IPS-15b (cell line): ENCODE measurements at regions not wholly inside any gene's neighbourhood (a gene's known extent, or its start where the extent isn't known, plus 50 kb on each side); places are given as distances from the start of the nearest gene placed in this dataset.

ENCODE experiments used
- H3K27me3 ChIP-seq: one replicate; pipeline ENCODE4 v1.6.1; 2013; ENCODE audit warnings: low read length; ENCODE audit not compliant: control insufficient read depth, insufficient read depth
- H3K36me3 ChIP-seq: one replicate; pipeline ENCODE4 v1.6.1; 2013; ENCODE audit warnings: low read length; ENCODE audit not compliant: control insufficient read depth, insufficient read depth
- H3K4me1 ChIP-seq: one replicate; pipeline ENCODE4 v1.6.1; 2013; ENCODE audit warnings: mild to moderate bottlenecking, low read length; ENCODE audit not compliant: control insufficient read depth, insufficient read depth
- H3K4me3 ChIP-seq: one replicate; pipeline ENCODE4 v1.5.1; 2013; ENCODE audit warnings: low read depth, low read length
- H3K9ac ChIP-seq: one replicate; pipeline ENCODE4 v1.6.1; 2013; ENCODE audit warnings: low read depth, mild to moderate bottlenecking, low read length
- H3K9me3 ChIP-seq: one replicate; pipeline ENCODE4 v1.6.1; 2013; ENCODE audit warnings: mild to moderate bottlenecking, low read length; ENCODE audit not compliant: control insufficient read depth, insufficient read depth

GRCh38 chr5:19401032-19401431 lies 587.0 kb downstream of the CDH18 start:
- peaks cover 4% of the 10 kb centered on the region for H3K9me3 ChIP-seq
- H3K4me1 ChIP-seq: no peaks in the 10 kb centered on the region
- H3K27me3 ChIP-seq: no peaks in the 10 kb centered on the region

GRCh38 chr5:19406576-19407365 lies 581.2 kb downstream of the CDH18 start:
- no peaks in the 10 kb centered on the region for H3K4me1 ChIP-seq
- no peaks in the 10 kb centered on the region for H3K27me3 ChIP-seq
- no peaks in the 10 kb centered on the region for H3K36me3 ChIP-seq
- H3K9ac ChIP-seq: no peak overlapping the region
- no peak overlapping the region for H3K4me3 ChIP-seq
- no peaks in the 10 kb centered on the region for H3K9me3 ChIP-seq

More at GRCh38 chr5:19401032-19401431, 587.0 kb downstream of the CDH18 start:
- Histone ChIP-seq H3K9ac (no peak overlapping the region), H3K4me3 (no peak overlapping the region), H3K36me3 (no peaks in the 10 kb centered on the region)

DNA sequence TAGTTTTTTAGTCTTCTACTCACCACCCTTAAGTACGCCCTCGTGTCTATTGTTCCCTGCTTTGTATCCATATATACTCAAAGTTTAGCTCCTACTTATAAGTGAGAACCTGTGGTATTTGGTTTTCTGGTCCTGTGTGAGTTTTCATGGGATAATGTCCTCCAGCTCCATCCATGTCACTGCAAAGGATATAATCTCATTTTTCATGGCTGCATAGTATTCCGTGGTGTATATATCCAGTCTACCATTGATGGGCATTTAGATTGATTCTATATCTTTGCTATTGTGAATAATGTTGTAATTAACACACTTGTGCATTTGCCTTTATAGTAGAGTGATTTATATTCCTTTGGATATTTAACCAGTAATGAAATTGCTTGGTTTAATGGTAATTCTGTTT lies 579.9 kb downstream of the CDH18 start:
- no peaks in the 10 kb centered on the region for H3K27me3 ChIP-seq
- H3K4me1 ChIP-seq: no peaks in the 10 kb centered on the region
- H3K9ac ChIP-seq: no peak overlapping the region
- no peaks in the 10 kb centered on the region for H3K36me3 ChIP-seq
- no peak overlapping the region for H3K4me3 ChIP-seq
- H3K9me3 ChIP-seq: no peaks in the 10 kb centered on the region

GRCh38 chr5:19411936-19412335 lies 576.1 kb downstream of the CDH18 start:
- Histone ChIP-seq H3K4me3 (no peak overlapping the region), H3K27me3 (no peaks in the 10 kb centered on the region), H3K4me1 (no peaks in the 10 kb centered on the region), H3K9me3 (no peaks in the 10 kb centered on the region), H3K36me3 (no peaks in the 10 kb centered on the region), H3K9ac (no peak overlapping the region)
